ENCODE measurements at regions not wholly inside any gene's neighbourhood (a gene's known extent, or its start where the extent isn't known, plus 50 kb on each side); places are given as distances from the start of the nearest gene placed in this dataset.

- Histone ChIP-seq H3K79me1 (ENCODE audit: low read depth, low read length) (no peaks in the 10 kb centered on the region), H3K4me3 (ENCODE audit: extremely low read depth in 1 of 4, insufficient read depth in 2 of 4, low read depth in 3 of 4, low read length in 4 of 4) (no peak overlapping the region), H3K23ac (ENCODE audit: insufficient read length) (no peak overlapping the region), H2BK15ac (ENCODE audit: low read length) (no peak overlapping the region), H3K4me1 (replicated peaks in 1 of 4; ENCODE audit: control insufficient read depth in 3 of 4, insufficient read depth in 4 of 4, low read length in 3 of 4) (no peaks in the 10 kb centered on the region), H3K27ac (ENCODE audit: low read depth, low read length) (no peak overlapping the region), H4K20me1 (replicated peaks in 1 of 2; ENCODE audit: control insufficient read depth in 1 of 2, insufficient read depth in 2 of 2, low read length in 2 of 2) (no peaks in the 10 kb centered on the region), H3K79me2 (ENCODE audit: control insufficient read depth in 1 of 2, insufficient read depth in 2 of 2, low read length in 2 of 2) (no peaks in the 10 kb centered on the region), H2BK5ac (ENCODE audit: low read depth, low read length) (no peak overlapping the region), H3K56ac (replicated peaks; ENCODE audit: insufficient read length, low read depth, low read length) (no peak overlapping the region), H2BK20ac (ENCODE audit: low read length) (no peak overlapping the region), H2BK120ac (replicated peaks; ENCODE audit: low read depth, low read length) (no peak overlapping the region), H4K5ac (ENCODE audit: insufficient read length, low read depth, low read length) (no peak overlapping the region), H3K36me3 (ENCODE audit: control insufficient read depth in 2 of 4, insufficient read depth in 4 of 4, low read length in 3 of 4) (no peaks in the 10 kb centered on the region), H3K14ac (ENCODE audit: insufficient read length) (no peak overlapping the region), H3K27me3 (replicated peaks in 1 of 4; ENCODE audit: control insufficient read depth in 3 of 4, extremely low read depth in 1 of 4, insufficient read depth in 3 of 4, low read length in 3 of 4) (no peaks in the 10 kb centered on the region), H3K9ac (replicated peaks in 1 of 4; ENCODE audit: extremely low read depth in 1 of 4, low read depth in 3 of 4, low read length in 3 of 4) (no peak overlapping the region), H3K23me2 (ENCODE audit: low read depth, low read length) (no peaks in the 10 kb centered on the region), H4K8ac (ENCODE audit: extremely low read depth, insufficient read depth, low read length) (no peak overlapping the region), H2BK12ac (ENCODE audit: low read depth, low read length) (no peak overlapping the region), H3K18ac (ENCODE audit: extremely low read depth, low read length) (no peak overlapping the region), H2AFZ (ENCODE audit: low read length) (no peak overlapping the region), H3K4me2 (ENCODE audit: insufficient read depth in 1 of 2, low read depth in 2 of 2, low read length in 2 of 2) (no peak overlapping the region), H2AK5ac (ENCODE audit: low read depth, low read length) (no peak overlapping the region), H4K91ac (replicated peaks; ENCODE audit: insufficient read length, low read length) (no peak overlapping the region), H3K4ac (replicated peaks; ENCODE audit: insufficient read length, low read depth, low read length) (no peak overlapping the region), H3K9me3 (ENCODE audit: insufficient read depth in 2 of 2, low read depth in 1 of 2, low read length in 1 of 2) (no peaks in the 10 kb centered on the region)
- CTCF ChIA-PET (ENCODE audit: partially characterized antibody) = interaction anchor here (1.8 to 3.9 kb wide), 4 partner anchors 11 to 73 kb away, joined by 4 to 23 read pairs (median 6); partner anchors contain the start of gene CMPK2
- FAIRE-seq (no peak), DNase-seq (ENCODE audit: low read depth in 1 of 2, low spot score in 2 of 2) (no peak)
- 85% methylated on average over 5 of the region's 5 CpGs; no CpG with 5 or more reads in 1 of the 2 experiments for WGBS, 2 experiments (ENCODE audit: extremely low coverage in 1 of 2, insufficient coverage in 1 of 2, insufficient read length in 1 of 2, insufficient replicate concordance in 2 of 2, low coverage in 1 of 2, low lambda C conversion rate in 2 of 2, missing lambda C conversion rate in 1 of 2)
- POLR2A ChIA-PET (ENCODE audit: partially characterized antibody) = no interaction called here
- no peak for TF ChIP-seq MAFK (IDR thresholded peaks at IDR 0.05; ENCODE audit: low read depth, low read length)
- no peak for TF ChIP-seq SRF (IDR thresholded peaks at IDR 0.05; ENCODE audit: low read depth, low read length)
- TF ChIP-seq TBP (IDR thresholded peaks at IDR 0.05; ENCODE audit: low read depth, low read length) = no peak
- no peak for TF ChIP-seq SP1 (IDR thresholded peaks at IDR 0.05; ENCODE audit: low read depth, low read length)
- TF ChIP-seq BRCA1 (IDR thresholded peaks at IDR 0.05; ENCODE audit: low read depth, low read length) = no peak
- TF ChIP-seq, protein P1, sequence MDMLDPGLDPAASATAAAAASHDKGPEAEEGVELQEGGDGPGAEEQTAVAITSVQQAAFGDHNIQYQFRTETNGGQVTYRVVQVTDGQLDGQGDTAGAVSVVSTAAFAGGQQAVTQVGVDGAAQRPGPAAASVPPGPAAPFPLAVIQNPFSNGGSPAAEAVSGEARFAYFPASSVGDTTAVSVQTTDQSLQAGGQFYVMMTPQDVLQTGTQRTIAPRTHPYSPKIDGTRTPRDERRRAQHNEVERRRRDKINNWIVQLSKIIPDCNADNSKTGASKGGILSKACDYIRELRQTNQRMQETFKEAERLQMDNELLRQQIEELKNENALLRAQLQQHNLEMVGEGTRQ (IDR thresholded peaks at IDR 0.05; ENCODE audit: low read length) = no peak
- TF ChIP-seq KDM4A (IDR thresholded peaks at IDR 0.05; ENCODE audit: low read depth, low read length, severe bottlenecking) = no peak
- no peak for TF ChIP-seq SP4 (IDR thresholded peaks at IDR 0.05; ENCODE audit: low read length)
- TF ChIP-seq TAF1 (IDR thresholded peaks at IDR 0.05; ENCODE audit: low read depth, low read length) = no peak
- TF ChIP-seq, protein P2, sequence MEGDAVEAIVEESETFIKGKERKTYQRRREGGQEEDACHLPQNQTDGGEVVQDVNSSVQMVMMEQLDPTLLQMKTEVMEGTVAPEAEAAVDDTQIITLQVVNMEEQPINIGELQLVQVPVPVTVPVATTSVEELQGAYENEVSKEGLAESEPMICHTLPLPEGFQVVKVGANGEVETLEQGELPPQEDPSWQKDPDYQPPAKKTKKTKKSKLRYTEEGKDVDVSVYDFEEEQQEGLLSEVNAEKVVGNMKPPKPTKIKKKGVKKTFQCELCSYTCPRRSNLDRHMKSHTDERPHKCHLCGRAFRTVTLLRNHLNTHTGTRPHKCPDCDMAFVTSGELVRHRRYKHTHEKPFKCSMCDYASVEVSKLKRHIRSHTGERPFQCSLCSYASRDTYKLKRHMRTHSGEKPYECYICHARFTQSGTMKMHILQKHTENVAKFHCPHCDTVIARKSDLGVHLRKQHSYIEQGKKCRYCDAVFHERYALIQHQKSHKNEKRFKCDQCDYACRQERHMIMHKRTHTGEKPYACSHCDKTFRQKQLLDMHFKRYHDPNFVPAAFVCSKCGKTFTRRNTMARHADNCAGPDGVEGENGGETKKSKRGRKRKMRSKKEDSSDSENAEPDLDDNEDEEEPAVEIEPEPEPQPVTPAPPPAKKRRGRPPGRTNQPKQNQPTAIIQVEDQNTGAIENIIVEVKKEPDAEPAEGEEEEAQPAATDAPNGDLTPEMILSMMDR (IDR thresholded peaks at IDR 0.05; ENCODE audit: control extremely low read depth in 1 of 3, insufficient read depth in 1 of 3, low read depth in 1 of 3, low read length in 3 of 3) = no peak
Observed at GRCh38 chr2:6792883-6793282, 72.8 kb downstream of the CMPK2 start.

Data from H1 (cell line).